ENCODE measurements at regions not wholly inside any gene's neighbourhood (a gene's known extent, or its start where the extent isn't known, plus 50 kb on each side); places are given as distances from the start of the nearest gene placed in this dataset.

DNA sequence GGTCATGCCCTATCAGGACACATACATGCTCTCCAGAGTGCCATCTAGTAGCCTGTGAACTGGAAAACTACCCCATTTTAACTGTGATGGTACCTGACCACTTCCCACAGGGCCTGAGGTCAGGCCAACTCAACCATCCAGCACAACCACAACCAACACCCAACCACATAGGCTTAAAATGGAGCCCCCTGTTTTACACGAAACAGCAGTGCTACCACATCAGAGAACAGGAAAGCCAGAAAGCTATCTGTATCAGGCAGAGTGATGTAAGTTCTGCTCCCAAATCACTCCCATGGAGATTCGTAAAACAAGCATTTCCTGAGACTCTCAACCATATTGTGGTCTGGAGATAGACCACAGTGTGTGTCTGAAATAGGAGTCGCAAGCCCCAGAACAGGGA lies 1017.3 kb upstream of the EPHA6 start:
- TF ChIP-seq, protein P1, sequence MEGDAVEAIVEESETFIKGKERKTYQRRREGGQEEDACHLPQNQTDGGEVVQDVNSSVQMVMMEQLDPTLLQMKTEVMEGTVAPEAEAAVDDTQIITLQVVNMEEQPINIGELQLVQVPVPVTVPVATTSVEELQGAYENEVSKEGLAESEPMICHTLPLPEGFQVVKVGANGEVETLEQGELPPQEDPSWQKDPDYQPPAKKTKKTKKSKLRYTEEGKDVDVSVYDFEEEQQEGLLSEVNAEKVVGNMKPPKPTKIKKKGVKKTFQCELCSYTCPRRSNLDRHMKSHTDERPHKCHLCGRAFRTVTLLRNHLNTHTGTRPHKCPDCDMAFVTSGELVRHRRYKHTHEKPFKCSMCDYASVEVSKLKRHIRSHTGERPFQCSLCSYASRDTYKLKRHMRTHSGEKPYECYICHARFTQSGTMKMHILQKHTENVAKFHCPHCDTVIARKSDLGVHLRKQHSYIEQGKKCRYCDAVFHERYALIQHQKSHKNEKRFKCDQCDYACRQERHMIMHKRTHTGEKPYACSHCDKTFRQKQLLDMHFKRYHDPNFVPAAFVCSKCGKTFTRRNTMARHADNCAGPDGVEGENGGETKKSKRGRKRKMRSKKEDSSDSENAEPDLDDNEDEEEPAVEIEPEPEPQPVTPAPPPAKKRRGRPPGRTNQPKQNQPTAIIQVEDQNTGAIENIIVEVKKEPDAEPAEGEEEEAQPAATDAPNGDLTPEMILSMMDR (IDR thresholded peaks at IDR 0.05), result no peak
- TF ChIP-seq EZH2 (IDR thresholded peaks at IDR 0.05), result no peak

All from neural progenitor cell (in vitro differentiated cells).